GM21515 (cell line): ENCODE measurements at regions not wholly inside any gene's neighbourhood (a gene's known extent, or its start where the extent isn't known, plus 50 kb on each side); places are given as distances from the start of the nearest gene placed in this dataset.
"Not testable (repeated sequence)": the region's sequence is repeated elsewhere in the genome, so short reads cannot be mapped to it uniquely, and the experiment has no call there.

Experiments
- ATAC-seq: cut with Tn5 transposase; IDR thresholded peaks from one replicate; pipeline ENCODE4 v1.9.1; 2021; ENCODE audit not compliant: unreplicated experiment

DNA sequence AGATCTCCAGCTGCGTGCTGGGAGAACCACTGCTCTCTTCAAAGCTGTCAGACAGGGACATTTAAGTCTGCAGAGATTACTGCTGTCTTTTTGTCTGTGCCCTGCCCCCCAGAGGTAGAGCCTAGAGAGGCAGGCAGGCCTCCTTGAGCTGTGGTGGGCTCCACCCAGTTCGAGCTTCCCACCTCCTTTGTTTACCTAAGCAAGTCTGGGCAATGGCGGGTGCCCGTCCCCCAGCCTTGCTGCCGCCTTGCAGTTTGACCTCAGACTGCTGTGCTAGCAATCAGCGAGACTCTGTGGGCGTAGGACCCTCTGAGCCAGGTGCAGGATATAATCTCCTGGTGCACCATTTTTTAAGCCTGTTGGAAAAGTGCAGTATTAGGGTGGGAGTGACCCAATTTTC is 128.6 kb downstream of the ACTR3 start:
- not testable (repeated sequence) for ATAC-seq

DNA sequence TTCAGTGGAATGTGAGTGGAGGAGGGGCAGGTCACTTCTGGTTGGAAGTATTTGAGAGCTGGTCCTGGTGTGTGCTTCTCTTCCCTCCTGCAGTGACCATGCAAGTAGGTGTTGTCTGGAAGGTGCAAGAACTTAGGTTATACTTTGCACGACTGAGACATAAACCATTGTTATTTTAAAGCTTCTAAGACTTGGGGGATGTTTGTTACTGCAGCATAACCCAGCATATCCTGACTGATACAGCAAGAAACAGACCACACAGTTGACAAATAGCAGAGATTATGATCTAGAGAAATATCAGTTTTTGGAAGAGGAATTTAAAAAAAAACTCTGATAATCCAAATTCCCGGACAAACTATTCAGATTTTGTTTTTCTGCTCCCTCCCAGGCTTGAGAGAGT is 130.8 kb downstream of the ACTR3 start:
- no peak for ATAC-seq

DNA sequence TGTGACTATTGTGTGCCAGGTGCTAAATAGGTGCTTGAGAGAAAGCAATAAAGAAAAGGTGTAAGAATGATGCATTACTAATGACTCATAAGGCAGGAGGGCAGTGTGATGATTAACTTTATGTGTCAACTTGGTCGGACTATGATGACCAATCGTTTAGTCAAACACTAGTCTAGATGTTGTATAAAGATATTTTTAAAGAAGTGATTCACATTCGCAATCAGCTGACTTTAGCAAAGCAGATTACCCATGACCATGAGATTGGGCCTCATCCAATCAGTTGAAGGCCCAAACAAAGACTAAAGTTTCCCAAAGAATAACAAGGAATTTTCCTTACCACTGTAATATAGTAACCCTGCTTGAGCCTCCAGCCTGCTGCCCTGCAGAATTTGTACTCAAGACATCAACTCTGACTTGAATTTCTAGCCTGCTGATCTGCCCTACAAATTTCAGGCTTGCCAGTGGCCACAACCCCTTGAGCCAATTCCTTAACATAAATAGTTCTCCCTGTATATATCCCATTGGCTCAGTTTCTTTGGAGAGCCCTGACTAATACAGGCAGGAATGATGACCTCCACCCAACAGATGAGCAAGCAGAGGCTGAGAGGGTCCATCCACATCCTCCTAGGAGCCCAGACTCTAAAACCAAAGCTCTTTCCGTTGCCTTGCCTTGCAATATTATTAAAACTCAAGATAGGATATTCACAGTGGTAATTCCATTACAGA is 132.6 kb downstream of the ACTR3 start:
- ATAC-seq = no peak

DNA sequence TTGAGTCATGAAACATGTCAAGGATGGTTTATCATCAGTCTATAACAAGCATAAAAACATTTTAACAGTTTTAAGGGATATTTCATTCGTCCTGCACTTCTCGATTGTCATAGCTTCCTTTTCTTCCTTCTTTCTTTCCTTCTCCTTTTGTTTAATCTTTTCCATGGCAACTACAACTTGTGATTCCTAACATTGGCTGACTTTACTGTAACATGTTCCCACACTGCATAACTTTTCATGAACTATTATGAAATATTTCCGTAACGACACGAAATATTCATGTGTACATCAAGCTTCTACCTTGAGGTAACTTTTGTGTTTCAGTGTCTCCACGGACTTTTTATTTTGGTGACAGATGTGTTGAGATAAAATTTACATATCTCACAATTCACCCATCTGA is 134.4 kb downstream of the ACTR3 start:
- ATAC-seq = no peak

DNA sequence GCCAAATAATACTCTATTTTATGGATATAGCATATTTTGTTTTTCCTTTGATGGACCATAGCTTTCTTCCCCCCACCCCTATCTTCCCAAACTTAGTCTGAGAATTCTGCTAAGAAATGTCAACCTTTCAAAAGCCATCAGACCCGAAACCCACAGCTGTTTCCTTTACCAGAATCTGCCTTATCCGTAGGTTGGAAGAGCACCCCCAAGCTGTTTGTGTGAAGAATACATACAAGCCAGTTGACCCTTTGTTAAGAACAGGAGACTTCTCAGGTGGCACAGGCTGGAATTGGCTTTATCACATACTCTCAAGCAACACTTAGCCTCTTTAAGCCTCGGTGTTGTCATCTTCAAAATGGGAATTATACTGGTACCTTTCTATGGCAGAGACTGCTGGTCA is 135.1 kb downstream of the ACTR3 start:
- no peak for ATAC-seq

DNA sequence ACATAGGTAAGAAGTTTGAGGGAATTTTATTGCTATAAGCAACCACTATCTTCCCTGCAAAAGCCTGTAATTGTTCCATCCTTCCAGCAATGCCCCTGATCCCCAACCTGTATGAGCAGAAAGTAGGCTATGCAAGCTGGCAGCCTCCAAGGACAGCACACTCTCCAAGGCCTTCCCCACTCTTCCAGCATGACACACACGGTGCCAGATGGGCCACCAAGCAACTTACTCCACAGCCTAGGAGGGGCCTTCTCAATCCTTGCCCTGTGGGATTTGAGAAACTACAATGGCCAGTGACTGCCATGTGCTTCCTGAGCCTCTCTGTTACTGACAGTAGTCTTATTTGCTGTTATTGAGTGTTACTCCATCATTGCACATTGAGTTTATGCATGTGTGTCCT is 137.5 kb downstream of the ACTR3 start:
- no peak for ATAC-seq

DNA sequence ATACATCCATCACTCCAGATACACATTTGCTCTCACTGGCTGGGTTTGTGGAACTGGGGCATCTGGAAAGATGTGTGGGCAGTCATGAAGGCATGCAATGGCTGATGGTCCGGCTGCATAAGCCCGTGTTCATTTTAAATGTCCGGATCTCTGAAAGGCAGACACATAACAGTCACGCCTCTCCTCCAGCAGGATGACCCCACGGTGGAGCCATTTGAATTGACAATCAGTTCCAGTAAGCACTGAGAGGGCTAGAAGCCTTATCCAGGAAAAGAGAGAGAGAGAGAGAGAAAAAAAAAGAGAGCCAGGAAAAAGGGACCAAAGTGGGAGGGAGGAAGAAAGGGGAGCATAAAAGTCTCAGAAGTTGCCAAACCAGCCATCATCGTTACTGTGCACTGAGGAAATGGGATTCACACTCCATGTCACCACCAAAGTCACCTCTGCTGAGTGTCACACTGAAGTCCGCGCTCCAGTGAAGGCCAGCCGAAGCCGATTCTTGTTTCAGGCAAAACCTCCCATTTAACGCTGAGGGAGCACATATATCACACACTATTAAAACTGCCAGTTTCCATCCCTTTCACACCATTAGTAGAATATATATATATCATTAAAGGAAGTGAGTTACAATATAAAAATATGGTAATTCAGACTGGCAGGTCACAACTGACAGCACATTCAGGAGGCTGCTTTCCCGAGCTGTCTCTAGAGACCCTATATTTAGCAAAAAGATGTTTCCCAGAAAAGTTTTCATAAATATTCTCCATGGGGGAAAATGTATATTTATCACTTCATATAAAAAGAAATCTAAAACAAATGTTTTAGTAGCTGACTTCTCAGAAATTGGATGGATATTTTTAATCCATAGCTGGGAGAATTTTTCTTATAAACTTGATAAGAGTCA is 142.0 kb downstream of the ACTR3 start:
- no peak for ATAC-seq

DNA sequence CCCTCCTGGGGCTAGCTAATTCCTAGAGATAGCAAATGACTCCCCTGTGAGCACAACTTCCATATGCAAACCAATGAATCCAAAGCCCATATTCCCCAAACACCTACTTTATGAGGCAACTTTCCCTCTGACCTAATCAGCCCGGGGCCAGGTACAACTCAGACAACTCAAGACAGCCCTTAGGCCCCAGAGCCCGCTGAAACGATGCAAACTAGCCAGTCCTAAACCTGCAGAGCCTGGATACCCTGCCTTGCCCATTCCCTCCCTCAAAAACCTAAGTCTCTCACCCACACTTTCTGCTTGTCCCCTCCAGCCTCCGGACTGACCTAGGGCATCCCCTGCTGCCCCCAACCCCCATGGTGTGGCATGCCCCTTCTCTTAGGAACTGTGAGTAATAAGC is 142.8 kb downstream of the ACTR3 start:
- ATAC-seq = no peak

DNA sequence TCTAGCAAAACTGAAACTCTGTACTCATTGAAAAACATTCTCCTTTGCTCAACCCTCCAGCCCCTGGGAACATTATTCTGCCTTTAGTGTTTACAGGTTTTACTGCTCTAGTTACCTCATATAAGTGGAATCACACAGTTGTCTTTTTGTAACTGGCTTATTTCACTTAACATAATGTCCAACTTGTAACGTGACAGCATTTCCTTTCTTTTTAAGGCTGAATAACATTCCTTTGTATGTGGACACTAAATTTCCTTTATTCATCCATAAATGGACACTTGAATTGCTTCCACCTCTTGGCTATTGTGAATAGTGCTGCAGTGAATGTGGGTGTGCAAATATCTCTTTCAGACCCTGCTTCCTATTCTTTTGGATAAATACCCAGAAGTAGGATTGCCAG is 144.9 kb downstream of the ACTR3 start:
- ATAC-seq = no peak

DNA sequence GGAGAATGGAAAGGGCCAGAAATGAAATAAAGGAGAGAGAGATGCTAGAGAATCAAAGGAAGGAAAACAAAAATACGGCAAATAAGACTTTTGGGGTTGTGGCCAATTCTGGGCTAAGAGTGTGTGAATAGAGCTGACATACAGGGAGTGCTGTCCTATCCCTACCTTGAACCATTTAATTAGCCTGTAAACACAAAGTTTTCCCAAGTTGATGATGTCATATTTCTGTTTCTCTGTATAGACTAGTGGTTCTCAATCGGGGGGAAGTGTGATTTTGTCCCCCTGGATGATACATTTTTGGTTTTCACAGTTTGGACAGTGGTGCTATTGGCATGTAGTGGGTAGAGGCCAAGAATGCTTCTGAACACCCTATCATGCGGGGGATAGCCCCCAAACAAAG is 148.8 kb downstream of the ACTR3 start:
- ATAC-seq = no peak

DNA sequence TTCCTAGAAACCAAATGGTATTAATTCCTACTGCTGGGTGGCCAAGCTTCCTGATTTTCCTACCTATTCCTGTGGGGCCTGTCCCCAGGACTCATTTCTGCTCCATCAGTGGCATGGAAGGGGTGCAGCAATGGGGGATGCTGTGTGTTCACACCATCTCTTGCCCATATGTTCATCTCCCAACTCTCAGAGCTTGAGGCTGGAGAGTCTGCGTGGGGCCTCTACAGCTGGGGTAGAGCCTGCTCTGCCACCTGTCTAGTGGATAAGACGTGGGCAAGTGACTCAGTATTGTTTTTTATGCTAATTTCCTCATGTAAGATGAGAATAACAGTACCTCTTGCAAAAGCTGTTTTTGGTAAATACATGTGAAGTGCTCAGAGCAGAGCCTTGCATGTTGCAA is 149.8 kb downstream of the ACTR3 start:
- no peak for ATAC-seq

DNA sequence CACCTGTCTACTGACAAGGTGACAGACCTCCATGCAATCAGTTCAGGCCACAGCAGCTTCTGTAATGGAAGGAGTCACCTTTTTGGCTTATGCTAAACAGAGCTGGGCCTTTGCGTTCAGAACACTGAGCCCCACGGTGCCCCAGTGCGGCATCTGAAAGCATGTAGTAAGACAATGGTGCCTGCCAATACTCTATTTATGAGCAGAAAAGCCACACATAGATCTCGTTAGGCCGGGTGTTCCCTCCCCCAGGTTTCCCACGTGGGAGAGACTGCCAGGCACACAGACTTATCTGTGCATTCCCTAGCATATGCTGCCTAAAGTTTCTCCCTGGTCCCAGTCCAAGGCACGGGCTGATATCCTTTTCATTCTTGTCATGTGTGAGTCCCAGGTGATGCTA is 150.9 kb downstream of the ACTR3 start:
- ATAC-seq = no peak

DNA sequence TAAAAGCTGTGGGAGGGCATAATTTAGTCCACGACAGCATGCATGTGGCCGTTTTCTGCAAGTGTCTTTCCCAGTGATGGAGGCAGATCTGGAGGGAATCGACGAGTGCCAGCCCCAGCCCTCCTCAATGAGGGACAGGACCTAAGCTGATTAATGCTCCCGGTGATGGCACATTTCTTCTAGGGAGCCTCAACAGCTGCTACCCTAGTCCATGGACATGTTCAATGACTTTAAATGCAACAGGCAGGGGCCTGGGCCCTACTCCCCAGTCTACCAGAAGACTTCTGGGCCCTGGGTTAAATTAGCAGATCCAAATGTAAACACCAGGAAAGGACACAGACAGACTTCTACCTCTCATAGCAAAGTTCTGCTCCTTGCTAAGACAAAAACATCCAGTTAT is 155.1 kb downstream of the ACTR3 start:
- ATAC-seq = no peak

DNA sequence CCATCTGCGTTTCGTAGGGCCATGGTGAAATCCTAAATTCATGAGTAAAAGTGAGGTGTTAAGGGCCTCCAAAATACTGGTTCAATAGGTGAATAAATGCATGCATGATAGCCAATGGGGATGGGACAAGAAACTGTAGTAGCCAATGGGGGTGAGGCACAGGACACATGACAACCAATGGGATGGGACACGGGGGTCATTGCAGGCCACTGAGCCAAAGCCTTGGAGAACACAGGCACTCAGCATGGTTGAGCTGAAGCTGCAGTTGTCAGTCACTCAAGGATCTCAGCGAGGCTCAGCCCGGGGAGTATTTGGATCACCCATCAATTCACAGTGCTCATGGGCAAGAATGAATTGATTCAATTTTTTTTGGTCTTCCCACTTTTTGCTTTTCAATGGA is 156.5 kb downstream of the ACTR3 start:
- ATAC-seq = no peak

DNA sequence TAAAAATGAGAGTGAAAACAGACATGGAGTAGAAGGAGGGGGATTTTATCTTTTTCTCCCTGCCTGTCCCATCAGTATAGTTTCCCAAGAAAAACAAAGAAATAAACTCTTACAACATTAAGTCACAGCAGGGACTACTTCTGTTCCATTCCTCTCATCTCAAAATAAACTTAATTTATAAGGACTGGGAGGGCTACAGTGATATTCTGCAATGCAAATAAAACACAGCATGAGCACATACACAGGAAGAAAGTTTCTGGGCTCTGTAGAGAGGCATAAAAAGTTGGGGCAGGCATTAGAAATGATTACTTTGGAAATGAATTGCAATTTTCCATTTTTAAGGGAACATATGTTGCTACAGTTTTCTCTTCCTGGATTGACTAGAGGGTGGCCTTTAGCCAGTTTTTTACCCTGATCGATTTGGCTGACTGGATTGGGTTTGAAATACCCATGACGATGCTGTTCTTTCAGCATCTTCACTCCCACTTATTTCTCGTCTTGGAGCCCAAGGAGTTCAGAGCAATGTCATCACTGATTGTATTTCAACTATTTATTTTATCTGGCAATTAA is 157.1 kb downstream of the ACTR3 start:
- ATAC-seq = no peak

DNA sequence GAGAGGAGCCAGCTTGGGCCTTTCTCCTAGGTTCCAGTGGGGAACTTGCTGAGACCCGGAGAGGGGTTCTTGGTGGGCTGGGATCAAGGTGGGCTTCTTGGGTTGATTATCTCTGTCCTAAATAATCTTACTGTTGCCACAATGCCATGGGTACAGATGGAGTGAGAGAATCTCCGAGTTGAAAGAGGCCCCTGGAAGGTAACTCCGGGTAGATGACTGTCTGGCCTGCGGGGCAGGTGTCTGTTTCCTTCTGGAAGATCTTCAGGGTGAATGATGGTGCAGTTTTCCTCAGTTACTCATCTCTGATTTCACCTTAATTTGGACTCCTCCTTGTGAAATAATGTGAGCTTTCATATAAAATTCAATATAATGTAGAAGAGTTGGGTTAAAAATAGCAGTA is 159.4 kb downstream of the ACTR3 start:
- no peak for ATAC-seq

DNA sequence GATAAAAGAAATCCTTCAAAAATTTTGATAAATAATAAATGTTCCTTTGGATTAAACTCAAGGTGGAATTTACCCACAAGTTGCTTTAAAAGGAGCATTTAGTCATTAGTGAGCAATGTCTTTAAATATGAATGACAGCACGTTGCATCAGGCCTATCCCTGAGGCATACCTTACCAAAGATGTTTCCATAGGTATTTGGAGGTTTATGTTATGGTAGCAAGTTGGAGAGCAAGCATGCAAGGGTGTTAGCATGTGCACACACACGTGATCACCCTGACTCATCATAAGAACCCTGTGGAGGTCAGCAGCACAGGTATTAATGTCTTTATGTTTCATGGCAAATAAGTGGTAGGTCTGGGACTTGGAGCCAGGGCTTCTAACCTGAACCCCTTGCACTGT is 159.9 kb downstream of the ACTR3 start:
- ATAC-seq = no peak

DNA sequence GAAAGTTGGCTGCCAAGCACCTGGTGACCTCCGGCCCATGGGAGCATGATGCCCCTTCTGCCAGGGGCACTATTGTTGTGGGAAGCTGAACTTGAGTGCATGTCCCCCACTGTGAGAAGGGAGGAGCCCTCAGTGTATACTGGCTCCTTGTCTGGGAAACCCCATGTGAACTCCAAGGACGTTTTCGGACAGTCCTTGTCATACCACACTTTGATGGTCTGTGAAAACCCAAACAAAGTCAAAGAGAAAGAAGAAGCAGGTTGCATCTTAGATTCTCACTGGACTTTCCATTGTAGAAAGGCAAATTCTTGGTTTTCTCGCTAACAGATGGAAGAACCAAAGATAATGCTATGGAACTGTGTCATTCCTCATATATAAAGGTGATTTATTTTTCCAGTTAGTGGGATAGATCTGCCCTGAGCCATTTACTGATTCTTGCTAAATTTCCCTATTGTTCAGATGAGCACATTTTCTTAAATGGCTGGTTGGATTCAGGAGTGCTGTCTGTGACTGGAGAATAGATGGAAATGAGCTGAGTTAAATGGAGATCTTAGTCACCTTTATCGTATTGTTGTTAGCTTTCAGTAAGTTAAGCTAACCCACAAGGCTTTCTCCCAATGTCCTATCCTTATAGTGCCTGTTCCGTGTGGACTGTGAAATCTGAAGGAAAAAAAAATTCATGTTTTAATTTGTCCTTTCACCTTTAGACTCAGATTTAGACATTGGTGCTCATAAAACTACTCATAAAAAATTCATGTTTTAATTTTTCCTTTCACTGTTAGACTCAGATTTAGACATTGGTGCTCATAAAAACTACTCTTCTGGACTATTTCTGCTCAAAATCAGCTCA is 166.6 kb downstream of the ACTR3 start:
- no peak for ATAC-seq

DNA sequence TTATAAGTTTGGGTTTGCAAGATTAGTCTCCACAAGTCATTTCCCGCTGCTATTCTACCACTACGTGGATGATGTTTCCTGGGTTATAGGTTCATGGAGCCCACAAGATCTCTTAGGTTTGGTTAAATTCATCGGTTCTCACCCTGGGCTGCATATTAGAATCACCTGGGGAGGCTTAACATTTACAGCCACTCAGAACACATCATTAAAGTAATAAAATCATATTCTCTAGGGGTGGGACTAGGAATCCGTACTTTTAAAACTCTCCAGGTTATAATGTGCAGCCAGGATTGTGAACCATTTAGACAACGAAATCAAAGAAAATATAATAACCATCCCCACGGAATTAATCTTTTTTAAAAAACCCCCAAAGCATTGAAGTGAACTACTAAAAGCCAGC is 167.7 kb downstream of the ACTR3 start:
- ATAC-seq = no peak

DNA sequence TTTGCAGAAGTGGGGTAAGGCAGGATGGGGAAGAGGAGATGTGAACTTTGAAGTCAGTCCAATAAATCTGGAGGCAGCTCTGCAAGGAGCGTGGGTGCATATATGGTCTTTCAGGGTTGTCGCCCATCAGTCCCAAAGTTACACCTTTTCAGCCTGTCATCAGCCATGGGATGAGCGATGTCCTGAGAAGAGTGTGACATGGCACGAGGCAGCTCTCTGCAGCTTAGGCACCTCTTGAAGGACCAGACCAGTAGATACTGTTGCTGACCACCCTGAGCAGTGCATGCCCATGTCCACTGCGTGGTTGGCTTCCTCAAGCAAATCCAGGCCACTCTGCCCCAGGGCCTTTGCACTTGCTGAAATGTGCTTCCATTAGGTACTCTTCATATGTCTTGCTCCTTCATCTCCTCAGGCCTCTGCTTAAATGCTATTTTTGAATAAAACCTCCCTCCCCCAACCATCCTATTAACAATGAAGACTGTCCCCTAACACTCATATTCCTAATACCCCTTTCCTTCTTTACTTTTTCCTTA is 171.7 kb downstream of the ACTR3 start:
- ATAC-seq = no peak

DNA sequence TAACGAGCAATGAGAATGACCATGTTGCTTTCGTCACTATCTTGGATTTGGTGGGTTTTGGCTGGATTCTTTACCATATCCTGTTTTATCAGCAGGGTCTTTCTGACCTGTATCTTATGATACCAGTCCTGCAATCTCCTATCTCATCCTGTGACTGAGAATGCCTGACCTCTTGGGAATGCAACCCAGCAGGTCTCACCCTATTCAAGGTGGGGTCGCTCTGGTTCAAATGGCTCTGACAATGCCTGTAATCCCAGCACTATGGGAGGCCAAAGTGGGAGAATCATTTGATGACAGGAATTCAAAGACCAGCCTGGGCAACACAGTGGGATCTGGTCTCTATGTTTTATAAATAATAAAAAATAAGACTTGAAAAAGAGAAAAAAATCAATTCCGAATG is 173.5 kb downstream of the ACTR3 start:
- no peak for ATAC-seq
